Hematopoietic multipotent progenitor cell treated with erythropoietin and hydrocortisone succinate and interleukin-3 and kit ligand, for 4 days (in vitro differentiated cells): ENCODE measurements at regions not wholly inside any gene's neighbourhood (a gene's known extent, or its start where the extent isn't known, plus 50 kb on each side); places are given as distances from the start of the nearest gene placed in this dataset.
"Not testable (repeated sequence)": the region's sequence is repeated elsewhere in the genome, so short reads cannot be mapped to it uniquely, and the experiment has no call there.

Source experiments
- DNase-seq: peaks from one replicate; pipeline ENCODE4 v3.0.0-alpha.2; 2015

- not testable (repeated sequence) for DNase-seq
Measured at GRCh38 chr2:12569929-12570328, 146.8 kb upstream of the TRIB2 start.

GRCh38 chr2:12577091-12577490 lies 139.6 kb upstream of the TRIB2 start:
- DNase-seq = no peak

- no peak for DNase-seq
Measured at GRCh38 chr2:12577567-12578253, 139.0 kb upstream of the TRIB2 start.

GRCh38 chr2:12579018-12579417 lies 137.7 kb upstream of the TRIB2 start:
- no peak for DNase-seq

- DNase-seq = no peak
Measured at GRCh38 chr2:12584338-12584737, 132.4 kb upstream of the TRIB2 start.

- no peak for DNase-seq
Measured at GRCh38 chr2:12585784-12586183, 131.0 kb upstream of the TRIB2 start.

- DNase-seq = no peak
Measured at GRCh38 chr2:12587228-12587627, 129.5 kb upstream of the TRIB2 start.

GRCh38 chr2:12587729-12588522 lies 128.8 kb upstream of the TRIB2 start:
- peak; percentile 30 for DNase-seq

- DNase-seq = no peak
Measured at GRCh38 chr2:12588986-12589385, 127.8 kb upstream of the TRIB2 start.

- no peak for DNase-seq
Measured at GRCh38 chr2:12589802-12590320, 126.9 kb upstream of the TRIB2 start.

GRCh38 chr2:12592296-12592695 lies 124.4 kb upstream of the TRIB2 start:
- DNase-seq = no peak

- no peak for DNase-seq
Measured at GRCh38 chr2:12594590-12594989, 122.1 kb upstream of the TRIB2 start.

- no peak for DNase-seq
Measured at GRCh38 chr2:12596771-12597170, 120.0 kb upstream of the TRIB2 start.

GRCh38 chr2:12597610-12598009 lies 119.1 kb upstream of the TRIB2 start:
- no peak for DNase-seq

- no peak for DNase-seq
Measured at GRCh38 chr2:12602661-12603060, 114.1 kb upstream of the TRIB2 start.

- DNase-seq = no peak
Measured at GRCh38 chr2:12603781-12604295, 112.9 kb upstream of the TRIB2 start.

GRCh38 chr2:12604341-12604740 lies 112.4 kb upstream of the TRIB2 start:
- no peak for DNase-seq

- DNase-seq = no peak
Measured at GRCh38 chr2:12605366-12605765, 111.4 kb upstream of the TRIB2 start.

GRCh38 chr2:12605936-12606335 lies 110.8 kb upstream of the TRIB2 start:
- DNase-seq = no peak

GRCh38 chr2:12606472-12607000 lies 110.2 kb upstream of the TRIB2 start:
- peak; percentile 45 for DNase-seq

- DNase-seq = no peak
Measured at GRCh38 chr2:12607971-12608370, 108.8 kb upstream of the TRIB2 start.

- DNase-seq = no peak
Measured at GRCh38 chr2:12610314-12610713, 106.4 kb upstream of the TRIB2 start.

- no peak for DNase-seq
Measured at GRCh38 chr2:12612168-12612567, 104.6 kb upstream of the TRIB2 start.

- no peak for DNase-seq
Measured at GRCh38 chr2:12612671-12613070, 104.1 kb upstream of the TRIB2 start.
